HG03066 (cell line): ENCODE measurements at regions not wholly inside any gene's neighbourhood (a gene's known extent, or its start where the extent isn't known, plus 50 kb on each side); places are given as distances from the start of the nearest gene placed in this dataset.

Experiments
- ATAC-seq: cut with Tn5 transposase; IDR thresholded peaks from one replicate; pipeline ENCODE4 v1.9.1; 2021; ENCODE audit warnings: low read depth; ENCODE audit not compliant: unreplicated experiment

DNA sequence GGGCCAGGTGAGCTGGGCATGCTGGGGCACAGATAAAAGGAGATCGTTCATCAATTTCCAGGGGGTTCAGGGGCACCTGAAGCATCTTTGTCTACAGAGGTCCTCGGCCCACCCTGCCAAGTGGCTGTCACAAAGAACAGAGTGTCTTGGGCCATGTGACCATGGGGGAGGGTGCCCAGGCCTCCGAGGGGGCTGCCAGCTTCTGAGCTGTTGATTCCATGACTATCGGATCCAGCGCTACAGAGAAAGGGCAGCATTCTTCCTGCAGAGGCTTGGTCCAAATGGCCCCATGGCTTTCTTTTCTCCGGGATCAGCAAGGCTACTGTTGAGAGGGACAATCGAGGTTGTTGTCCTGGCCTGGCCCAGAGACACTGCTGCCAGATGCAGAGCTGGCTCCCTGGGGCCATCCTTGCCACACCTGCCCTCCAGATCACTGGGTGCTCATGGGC, 289.2 kb downstream of the ZSWIM6 start:
- no peak for ATAC-seq

DNA sequence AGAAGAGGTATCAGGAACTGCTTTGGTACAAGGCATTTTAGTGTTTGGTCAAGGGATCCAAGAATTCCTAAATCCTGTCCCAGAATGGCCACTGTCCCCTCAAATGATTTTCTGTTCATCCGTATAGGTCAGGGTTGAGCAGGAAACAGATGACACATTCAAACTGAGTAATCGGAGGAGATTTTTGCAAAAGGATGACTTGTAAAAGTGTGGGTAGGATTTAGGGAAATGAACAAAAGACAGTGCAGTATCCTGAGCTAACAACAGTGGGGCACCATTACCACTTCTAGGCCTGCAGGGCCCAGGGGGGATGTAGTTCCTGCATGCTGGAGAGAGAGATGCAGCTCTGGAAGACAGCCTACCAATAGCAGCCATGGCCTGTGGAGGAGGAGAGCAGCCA, 290.1 kb downstream of the ZSWIM6 start:
- no peak for ATAC-seq

DNA sequence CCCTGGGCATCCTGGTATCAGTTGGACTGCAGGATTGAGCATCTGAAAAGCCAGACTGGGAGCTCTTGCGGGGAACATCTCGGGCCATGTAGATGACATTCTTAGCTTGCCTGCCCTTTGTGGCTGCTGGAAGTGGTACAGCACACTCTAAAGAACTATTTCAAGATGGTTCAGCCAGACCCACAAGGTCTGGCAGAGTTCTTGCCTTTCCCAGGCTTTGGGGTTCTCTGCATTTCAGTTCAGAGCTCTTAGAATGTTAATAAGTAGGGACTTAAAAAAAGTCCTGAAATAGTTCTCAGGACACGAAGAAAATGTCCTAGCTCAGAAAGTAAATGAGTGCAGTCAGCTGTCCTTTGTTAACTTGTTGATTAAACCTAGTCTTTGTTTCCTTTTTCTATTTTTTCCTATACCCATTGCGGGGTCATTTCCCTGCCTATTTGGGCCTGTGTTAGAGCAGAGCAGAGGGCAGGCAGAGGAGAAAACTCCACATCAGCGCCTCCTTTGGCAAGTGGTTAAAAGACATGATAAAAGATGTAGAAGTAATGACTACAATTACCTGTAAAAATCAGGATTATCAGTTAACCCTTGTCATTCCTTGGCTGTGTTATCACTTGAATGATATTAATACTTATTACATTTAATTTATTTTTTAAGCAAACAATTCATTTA, 291.5 kb downstream of the ZSWIM6 start:
- ATAC-seq = no peak

DNA sequence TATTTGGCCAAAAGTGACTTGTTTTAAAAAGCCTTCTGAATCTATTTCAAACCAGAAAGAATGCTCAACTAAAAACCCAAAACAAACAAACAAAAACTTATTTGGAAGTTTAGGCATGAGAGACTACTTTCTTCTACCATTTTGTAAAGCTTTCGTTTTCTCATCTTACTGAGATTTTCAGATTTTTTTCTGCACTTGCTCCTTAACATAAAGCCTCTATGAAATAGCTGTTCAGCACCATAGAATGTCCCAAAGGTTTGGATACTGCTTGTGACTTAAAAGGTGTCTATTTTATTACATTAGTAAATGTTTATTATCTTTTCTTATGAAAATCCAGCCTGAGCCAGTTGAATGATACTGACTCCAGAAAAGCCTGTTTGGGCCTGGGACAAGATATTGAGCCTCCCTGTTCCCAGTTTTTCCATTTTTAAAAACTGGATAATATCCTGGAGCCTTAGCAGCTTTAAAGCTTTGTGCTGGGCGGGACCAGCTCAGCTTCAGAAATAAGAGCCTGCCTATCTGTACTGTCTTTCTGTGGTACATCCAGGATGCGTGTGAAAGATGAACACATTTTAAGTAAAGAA, 292.6 kb downstream of the ZSWIM6 start:
- no peak for ATAC-seq

DNA sequence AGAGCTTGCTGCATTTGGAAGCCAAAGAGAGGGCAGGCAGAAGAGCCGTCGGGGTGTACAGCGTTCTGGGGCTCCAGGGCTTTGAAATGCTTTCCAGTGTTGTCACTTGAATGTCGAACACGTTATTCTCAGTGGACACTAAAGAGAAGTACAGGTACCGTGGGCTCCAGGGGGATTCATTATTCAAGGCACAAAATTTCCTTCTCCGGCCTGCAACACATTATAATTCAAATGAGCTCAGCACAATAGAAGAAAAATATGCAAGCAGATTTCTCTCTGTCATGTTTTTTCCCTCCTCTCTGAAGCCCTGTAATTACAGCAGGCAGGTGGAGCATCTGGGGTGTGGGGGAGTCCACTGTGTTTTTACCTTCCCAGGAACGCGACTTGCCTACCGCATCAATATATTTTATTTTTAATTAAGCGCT, 293.1 kb downstream of the ZSWIM6 start:
- ATAC-seq = no peak

DNA sequence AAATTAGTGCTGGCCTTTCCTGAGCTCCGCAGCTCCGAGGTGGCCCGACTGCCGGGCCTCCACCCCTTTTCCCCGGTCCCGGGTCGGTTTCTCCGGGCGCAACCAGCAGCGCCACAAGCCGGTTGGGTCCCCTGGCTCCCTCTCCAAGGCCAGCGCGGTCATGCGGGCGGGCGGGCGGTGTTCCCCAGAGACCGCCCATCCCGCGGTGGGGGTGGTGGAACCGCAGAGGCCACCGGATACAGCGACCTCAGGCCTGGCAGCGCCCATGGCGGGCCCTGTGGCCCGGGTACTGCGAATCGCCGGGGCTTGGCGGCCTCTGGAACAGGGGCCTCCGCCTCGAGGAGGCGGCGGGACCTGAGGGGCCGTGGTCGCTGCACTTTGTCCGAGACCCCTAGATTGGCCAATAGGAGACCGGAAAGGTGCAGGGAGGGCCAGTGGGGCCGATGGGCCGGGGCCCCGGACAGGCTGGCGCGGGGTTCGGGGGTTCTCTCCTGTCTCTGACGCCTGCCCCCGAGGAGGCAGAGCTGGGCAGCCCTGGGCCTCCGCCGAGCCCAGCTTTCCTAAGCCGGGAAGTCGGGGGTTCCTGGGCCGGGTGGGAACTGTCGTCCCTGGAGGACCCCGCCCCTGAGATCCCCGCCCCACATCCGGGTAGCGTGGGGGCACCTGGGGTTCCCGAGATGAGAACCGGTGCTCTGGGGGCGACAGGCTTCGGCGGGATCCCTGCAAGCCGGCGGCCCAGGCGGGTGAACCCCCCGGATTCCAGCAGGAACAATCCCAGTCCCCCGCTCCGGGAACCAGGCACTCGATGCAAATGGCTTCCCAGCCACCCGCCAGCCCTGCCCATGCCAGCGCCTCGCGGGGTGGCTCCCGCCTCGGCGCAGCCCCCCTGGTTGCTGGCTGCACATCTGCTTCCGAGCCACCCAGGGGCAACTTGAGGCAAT, 293.9 kb downstream of the ZSWIM6 start:
- ATAC-seq = peak; percentile 57

DNA sequence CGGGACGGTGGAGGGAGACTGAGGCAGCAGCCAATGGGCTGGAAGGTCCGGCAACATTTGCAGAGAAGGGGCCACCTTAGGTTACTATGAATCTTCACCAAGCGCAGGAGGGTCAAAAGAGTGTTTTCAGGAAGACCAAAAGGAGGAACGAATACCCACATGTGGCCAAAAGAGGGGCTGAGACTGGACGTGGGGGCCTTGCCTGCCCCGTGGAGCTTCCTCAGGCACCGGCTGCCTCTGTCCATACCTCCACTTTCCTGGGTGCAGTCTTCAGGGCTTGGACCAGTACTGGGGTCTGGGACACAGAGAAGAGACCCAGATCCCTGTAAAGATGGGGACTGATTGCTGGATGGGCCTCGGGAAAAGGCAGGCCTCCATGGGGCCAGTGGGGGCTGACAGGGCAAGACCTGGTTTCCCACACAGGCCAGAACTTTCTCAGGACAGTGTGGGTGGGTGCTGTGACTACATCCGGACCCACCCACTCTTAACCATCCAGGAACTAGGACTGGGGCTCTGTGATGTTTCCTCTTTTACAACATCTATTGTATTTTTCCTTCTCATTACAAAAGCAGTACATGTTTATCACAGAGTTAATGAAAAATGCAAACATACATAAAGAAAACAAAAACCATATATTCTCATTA, 294.7 kb downstream of the ZSWIM6 start:
- peak; percentile 34 for ATAC-seq

DNA sequence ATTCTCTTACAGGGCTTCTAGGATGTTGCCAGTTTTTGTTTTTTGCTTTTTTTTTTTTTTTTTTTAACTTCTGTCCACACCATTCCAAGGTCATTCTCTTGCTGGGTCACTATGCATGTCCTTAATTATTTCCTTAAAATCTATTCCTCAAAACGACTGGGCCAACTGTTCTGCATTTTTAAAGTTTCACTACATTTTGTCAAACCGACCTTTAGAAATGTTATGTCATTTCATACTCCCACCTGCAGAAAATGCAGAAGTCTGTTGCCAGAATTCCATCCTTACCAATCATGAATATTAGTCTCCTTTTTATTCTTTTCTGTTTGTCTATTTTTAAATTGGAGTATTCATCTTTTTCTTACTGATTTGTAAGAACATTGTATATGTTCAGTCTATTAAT, 295.5 kb downstream of the ZSWIM6 start:
- no peak for ATAC-seq

DNA sequence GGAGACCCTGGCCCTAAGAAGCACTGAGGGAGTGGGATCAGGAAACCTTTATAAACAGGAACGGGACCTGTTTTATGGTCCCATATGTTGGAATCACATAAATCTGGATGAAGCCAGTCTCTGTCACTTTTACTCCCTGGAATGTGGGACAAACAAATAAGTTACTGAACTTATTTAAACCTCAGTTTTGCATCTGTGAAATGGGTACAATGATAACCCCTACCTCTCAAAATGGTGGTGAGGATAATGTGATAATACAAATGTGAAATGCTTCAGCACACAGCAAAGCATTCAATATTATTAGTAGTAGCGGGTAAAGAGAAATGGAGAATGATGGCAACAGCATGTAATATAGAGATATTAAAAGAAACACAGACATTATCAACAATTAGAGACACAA, 298.9 kb downstream of the ZSWIM6 start:
- no peak for ATAC-seq

DNA sequence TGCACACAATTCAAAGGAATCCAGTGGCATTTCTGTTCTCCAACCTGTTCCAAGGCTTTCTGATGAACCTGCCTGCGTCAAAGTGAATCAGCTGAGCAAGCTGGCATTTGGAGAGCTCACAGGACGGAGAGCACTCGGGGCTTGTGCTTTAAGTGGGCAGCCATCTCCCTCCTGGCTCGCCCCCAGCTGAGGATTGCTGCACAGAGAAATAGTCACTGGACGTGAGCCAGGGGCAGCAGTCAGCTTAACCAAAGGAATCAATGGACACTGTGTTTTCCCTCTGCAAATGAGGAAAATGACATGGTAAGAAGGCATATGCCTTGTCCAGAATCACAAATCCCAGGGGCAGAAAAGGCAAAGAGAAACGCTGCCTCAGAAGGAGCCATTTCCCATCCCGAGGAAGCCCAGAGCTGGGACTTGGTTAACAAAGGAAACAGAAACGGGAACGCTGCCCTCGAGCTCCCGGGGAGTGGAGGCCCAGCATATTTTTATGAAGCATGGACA, 299.4 kb downstream of the ZSWIM6 start:
- no peak for ATAC-seq

DNA sequence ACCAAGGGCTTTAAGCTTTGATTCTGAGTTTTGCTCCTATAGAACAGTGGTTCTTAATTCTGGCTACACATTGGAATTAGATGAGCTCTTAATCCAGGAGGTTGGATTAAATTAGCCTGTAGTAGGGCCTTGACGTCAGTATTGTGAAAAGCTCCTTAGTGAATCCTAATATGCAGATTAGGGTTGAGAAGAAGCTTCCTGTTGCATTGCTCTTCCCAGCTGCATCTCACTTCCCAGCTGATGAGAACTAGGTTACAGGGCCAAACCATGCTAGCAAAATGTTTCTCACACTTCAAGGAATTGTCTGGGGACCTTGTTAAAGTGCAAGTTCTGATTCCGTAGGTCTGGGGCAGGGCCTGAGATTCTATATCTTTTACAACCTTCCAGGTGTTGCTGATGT, 300.0 kb downstream of the ZSWIM6 start:
- no peak for ATAC-seq

DNA sequence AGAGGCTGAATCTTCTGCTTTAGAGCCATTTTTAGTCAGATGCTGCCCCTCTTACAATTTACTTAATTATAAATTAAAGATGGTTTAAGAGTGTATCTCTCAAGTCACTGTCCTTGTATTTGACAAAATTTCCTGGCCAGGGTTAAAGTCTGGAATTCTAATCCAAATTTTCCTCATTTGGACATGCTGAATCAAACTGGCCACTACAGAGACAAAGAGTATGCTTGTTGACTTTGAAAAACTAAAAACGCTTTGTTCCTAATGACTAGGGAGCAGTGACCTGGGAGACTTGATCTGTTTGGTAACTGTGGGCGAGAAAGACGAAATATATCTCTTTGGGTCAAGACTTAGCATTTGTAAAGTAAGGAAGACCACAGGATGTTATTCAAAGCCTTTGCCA, 303.2 kb downstream of the ZSWIM6 start:
- no peak for ATAC-seq

DNA sequence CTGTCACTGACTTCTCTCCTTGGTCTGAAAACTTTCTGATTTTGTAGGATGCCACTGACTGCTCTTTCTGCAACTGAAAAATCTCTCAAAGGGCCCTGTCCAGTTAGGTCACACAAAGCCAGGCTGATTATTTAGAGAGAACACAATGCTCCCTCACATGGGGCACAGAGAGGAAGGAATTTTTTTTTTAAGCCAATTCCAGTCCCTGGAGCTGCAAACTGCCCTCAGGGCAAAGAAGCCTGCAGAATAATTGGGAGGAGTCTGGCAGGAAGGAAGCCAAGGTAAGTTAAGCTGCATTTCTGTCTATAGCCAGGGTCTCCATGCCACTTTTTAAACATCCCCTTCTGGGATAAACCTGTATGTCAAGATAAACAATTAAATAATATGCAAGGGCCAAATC, 305.5 kb downstream of the ZSWIM6 start:
- ATAC-seq = no peak

DNA sequence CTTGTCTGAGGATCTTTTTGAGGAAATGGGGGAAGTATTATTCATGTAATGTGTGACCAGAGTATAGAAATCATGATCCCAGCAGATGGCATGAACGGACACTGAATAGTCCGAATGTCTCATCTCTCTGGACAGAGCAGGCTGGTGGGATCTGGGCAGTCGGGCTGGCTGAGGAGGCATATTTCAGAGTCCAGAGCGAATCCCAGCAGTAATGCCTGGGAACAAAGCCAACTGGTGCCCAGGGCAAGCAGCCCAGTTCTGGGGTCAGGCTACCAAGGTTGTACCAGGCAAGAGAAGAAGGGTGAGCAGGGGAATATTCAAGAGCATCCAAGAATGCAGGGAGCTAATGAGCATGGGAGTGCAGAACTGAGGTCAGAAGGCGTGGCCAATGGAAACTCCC, 306.4 kb downstream of the ZSWIM6 start:
- ATAC-seq = no peak

DNA sequence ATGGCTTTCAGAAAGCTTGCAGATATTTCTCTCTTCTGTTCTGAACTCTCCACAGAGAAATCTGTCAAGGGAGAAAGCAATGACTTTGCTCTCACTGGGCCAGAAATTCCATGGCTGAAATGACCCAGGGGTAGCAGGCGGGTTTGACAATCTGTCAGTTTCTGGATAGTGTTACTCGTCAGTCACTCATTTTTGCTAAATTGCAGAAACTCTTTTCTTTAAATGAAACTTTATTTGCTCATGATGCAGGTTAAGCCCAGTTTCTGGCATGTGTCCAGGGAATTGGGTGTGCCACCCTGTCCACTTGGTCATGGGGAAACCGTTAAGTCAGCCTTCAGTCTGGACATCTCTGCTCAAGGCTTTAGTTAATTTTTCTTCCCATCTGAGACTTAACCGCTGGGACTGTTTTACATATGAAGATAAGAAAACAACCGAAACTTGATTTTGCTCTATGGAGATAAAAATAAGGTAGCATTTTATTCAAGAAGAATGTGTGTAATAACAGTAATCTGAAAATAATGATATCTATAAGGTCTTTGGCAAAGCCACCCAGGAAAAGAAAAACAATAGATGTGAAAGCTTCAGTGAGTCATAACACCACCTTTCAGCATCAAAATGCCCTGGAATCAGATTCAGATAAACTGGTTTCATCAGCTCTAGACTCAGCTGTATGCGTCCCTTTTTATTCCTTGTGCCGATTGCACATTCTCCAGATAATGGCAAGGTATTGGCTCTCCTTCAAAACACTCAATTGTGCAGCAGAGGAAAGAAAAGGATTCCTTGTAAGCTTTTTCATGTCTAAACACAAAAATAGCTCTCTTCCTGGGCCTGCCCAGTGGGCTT, 308.3 kb downstream of the ZSWIM6 start:
- no peak for ATAC-seq

DNA sequence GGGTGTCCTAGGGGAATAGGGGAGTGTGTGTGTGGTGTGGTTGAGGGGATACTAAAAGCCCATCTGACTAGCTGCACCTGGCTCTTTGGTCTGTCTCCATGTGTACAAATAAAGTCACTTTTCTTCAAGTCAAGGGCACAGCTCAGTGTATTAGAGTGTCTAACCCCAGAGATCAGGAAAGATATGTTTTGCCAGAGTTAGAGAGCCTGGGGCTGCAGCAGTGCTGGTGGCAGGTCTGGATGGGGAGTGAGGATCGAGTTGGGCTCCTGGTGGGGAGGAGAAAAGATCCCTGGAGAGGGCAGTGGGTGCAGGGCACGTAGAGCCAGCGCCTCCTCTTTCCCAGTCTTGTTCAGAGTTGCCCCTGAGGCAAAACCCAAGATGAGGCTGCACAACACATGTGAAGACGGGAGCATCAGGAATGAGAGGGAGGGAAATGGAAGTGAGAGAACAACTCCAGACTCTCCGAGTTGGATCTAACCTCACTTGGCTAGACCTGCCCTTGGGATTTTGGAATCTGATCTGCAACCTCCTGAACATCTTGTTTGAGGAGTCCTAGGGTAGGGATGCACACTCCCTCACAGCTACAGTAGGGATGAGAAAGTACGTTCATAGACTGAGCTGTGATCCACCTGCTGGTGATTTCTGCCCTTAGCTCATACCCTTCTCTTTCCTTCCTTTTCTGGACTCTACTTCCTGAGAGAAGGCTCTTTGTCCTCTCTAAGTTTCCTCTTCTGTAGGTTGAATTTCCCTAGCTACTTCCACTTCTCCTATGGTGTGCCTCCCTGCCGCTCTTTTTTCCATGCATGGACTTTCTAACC, 309.9 kb downstream of the ZSWIM6 start:
- ATAC-seq = no peak

DNA sequence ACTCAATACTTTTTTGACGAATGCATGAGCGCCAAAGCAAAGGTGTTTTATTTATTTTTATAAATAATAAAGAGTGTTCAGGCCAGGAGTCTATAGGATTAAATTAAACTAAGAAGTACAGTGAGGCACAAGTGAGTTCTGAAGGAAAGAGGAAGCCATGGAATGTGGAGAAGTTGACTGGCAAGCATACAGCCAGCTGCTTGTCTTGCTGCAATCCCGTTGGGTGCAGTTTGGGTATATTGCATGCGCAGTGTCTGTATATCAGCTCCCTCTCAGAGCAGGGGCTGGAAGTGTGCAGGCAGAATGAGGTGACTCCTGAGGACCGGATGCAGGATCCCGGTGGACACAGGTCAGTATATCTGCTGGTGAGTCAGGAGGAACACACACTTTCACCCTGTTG, 315.6 kb downstream of the ZSWIM6 start:
- ATAC-seq = no peak

DNA sequence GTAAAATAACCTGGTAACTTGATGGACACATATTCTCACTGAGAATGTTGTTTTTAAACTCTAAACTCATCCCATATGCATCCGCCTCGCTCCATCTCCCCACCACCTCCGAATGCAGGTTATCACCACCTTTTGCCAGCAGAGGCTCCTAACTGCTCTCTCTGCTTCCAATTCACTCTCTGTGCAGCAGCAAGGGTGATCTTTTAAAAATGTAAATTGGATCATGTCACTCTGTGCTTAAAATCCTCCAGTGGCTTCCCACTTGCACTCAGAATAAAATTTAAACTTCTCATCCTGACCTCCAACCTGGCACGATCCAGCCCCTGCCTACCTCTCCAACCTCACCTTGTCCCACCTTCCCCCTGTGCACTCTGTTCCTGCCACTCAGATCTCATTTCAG, 317.2 kb downstream of the ZSWIM6 start:
- ATAC-seq = no peak

DNA sequence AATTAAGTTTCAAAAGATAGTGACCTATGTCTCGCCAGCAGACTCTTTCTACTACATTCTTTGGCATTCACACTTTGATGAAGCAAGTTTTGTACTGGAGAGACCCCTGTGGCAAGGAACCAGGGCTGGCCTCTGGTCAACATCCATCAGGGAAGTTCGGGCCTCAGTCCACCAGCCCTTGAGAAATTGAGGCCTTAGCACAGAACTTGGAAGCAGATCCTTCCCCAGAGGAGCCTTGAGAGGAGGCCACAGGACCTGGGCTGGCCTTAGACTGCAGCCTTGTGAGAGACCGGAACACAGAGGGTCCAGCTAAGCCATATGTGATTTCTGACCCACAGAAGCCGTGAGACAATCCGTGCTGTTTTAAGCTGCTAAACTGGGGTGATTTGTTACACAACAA, 317.9 kb downstream of the ZSWIM6 start:
- ATAC-seq = no peak
